Activated CD4-positive, alpha-beta T cell treated with anti-CD3 and anti-CD28 coated beads, Interleukin-10, Interleukin-2, amounts not matched to agents 100 ng/mL and 50 ng/mL, durations not matched to agents 16 hours and 8 hours (primary cell): ENCODE measurements at regions not wholly inside any gene's neighbourhood (a gene's known extent, or its start where the extent isn't known, plus 50 kb on each side); places are given as distances from the start of the nearest gene placed in this dataset.

Experiments
- DNase-seq: peaks from one replicate; pipeline ENCODE4 v3.0.0-alpha.2; 2020

DNA sequence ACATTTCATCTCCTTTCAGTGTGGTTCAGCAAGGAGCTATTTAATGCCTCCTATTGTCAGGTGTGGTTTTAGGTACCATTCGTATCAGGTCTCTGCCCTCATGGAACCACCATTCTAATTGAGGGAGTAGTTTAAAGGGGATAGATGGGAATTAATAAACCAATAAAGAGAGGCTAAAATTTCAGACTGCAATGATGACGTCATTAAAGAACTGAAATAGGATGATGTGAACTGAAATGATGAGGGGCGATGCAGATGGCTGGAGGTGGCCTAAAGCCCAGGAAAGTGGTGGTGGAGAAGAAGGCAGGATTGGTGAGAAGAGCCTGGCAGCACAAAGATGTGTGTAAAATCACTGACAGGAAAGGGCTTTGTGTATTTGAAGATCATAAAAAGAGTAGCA, 148.9 kb upstream of the RBFOX1 start:
- no peak for DNase-seq

DNA sequence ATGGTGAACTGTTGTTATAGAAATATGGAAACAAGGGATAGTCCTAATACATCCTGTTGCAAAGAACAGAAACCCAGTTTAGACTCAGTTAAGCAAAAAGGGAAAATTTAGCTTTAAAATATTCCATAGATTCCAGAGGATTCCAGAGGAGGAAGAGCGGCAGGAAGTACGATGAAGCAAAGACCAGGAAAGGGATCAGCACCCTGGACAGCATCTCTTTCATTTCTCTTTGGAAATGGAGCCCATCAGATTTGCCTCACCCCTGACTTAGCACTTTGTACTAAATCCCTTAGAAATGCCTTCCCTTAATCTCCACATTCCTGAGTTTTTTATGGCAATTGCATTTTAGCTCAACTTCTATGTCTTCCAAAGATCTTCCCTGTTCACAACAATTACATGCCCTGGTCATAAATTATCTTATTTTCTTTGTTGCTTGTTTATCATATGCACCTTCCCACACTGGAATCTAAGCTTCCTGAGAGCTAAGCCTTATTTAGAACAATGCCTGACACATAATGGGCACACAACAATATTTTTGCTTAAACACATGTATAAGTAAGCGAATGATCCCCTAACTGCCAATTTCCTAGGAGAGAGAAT, 150.0 kb upstream of the RBFOX1 start:
- no peak for DNase-seq

DNA sequence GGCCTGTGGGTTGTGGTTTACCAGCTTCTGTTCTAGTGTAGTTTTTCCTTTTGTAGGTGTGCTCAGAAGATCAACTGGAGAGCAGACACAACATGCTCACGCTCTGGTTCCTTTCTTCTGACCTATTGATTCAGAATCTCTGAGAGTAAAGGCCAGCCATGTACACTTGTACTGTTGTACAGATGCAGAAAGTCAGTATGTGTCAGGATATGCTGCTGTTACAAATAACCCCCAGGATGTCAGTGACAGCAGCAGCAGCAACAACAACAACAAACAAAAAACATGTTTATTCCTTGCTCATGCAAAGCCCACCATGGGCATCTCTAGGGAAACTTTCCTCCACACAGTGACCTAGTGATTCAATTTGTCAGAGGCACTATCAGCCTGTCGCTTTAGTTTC, 154.8 kb upstream of the RBFOX1 start:
- no peak for DNase-seq

DNA sequence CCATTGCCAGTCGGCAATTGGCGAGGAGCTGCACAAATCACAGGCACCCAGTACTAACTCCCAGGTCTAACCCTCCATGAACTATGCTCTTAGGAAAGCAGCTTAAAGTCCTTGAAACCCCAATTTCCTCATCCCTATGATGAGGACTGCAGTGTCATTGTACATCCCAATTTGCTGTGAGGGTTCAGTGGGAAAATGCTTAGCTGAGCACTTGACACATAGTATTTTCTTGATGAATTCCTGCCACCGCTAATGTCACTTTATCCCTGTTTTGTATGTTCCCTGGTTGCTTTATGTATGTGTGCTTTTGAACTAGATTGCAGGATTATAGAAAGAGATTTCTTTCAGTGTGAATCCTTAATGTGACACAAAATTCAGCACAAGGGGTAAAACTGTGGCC, 161.5 kb upstream of the RBFOX1 start:
- no peak for DNase-seq

DNA sequence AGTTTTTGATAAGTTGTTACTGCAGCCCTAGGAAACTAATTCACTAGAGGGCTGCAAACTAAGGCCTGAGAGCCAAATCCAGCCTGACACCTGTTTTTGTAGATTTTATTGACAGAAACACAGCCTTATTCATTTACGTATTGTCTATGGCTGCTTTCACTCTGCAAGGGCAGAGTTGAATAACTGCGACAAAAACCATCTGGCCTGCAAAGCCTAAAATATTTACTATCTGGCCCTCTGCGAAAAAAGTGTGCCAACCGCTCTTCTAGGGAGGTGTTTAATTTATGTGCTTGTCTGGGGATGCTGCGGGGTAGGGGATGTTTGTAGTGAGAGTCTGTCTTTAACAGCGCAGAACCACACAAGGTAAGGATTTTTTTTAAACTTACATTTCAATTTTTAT, 165.0 kb upstream of the RBFOX1 start:
- DNase-seq: no peak

DNA sequence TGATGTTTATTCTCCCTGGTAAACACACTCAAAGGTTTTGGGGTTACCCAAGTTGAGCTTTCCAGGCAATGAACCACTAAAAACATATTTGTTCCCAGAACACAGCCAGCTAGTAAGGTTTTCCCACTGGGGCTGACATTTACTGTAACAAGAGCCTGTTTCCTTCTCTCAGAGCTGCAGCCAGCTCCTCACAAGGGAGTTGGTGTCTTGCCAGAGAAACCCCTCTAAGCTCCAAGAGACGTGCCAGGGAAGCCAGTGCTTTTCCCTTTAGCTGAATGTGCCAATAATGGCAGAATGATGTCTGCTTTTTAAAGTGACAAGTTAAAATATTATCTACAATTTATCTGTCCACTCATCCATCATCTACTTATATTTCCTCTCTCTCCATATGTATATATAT, 170.8 kb upstream of the RBFOX1 start:
- DNase-seq: no peak

DNA sequence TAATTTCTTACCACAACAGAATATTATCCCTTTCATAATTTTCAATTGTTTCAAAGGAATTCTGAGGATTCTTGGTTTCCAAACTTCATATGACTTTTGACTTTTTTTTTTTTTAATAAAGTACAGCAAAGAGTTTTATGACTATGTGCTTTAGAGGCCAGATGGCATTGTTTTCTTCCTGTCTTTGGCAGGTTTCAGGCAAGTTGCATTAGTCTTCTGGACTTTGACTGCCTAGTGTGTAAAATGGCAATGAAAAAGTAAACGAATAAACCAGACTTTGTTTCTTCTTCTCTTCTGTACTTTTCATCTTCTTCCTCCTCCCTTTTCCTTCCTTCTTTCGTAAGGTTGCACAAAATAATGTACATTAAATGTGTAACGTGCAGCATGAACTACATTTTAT, 172.6 kb upstream of the RBFOX1 start:
- no peak for DNase-seq

DNA sequence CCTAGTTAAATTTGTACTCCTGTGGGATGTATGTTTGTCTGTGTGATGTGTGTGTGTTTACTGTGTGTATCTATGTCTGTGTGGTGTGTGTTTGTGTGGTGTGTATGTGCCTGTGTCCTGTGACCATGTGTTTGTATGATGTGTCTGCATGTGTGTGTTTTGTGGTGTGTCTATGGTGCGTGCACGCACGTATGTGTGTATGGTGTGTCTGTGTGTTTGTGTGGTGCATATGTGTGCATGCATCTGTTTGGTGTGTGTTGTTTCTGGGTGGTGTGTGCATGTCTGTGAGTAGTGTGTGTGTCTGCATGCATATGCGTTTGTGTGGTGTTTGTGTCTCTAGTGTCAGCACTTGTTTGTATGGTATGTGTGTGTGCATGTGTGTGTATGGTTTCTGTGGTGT, 174.2 kb upstream of the RBFOX1 start:
- DNase-seq: no peak

DNA sequence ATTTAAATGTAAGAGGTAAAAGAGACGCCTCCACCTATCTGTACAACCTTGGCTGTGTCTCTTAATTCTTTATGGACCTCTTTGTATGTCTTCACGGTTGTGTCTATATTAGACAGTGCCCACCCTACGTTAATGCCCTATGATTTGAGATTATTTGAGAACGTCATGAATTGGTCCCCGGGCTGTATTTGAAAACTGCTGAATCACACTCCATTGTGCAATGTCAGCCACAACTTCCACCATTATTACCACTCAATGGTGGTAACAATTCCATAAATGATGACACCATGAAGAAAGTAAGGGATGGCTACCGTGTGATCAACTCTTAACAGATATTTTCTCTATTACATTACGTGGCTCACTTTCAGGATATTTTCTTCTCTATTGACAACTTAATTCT, 182.4 kb upstream of the RBFOX1 start:
- DNase-seq: no peak

DNA sequence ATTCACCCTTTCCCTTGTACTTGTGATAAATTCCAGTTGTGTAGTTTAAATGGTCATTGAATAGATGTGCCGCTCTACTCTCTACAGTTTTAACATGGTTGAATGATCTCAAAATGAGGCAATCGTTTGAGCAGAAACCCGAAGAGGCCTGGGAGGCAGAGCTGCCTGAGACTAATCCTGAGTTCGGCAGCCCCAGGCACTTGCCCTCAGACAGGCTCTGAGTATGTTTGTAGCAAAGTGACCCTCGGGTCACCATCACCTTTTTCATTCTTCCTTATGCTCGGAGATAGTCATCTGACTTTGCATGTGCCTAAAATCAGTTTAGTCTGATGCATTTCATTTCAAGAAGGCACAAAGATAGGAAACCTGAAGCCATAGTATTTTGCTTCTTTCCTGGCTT, 184.0 kb upstream of the RBFOX1 start:
- no peak for DNase-seq

DNA sequence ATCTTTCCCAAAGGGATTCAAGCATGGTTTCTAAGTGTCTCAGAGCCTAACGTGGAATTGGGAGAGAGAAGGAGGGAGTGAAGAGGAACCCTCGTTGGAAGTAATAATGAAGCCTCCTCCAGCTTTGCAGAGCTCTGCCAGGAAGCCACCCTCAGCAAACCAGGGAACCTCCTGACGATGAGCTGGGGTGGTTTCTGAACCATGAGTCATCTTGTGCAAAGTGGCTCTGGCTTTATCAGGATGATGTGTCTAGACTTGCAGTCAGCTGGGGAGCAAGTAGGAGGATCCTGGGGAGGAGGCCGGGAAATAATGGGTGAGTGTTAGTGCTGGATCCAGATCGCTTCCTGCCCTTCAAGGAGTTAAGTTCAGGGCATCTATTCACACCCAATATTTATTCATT, 191.7 kb upstream of the RBFOX1 start:
- DNase-seq: no peak

DNA sequence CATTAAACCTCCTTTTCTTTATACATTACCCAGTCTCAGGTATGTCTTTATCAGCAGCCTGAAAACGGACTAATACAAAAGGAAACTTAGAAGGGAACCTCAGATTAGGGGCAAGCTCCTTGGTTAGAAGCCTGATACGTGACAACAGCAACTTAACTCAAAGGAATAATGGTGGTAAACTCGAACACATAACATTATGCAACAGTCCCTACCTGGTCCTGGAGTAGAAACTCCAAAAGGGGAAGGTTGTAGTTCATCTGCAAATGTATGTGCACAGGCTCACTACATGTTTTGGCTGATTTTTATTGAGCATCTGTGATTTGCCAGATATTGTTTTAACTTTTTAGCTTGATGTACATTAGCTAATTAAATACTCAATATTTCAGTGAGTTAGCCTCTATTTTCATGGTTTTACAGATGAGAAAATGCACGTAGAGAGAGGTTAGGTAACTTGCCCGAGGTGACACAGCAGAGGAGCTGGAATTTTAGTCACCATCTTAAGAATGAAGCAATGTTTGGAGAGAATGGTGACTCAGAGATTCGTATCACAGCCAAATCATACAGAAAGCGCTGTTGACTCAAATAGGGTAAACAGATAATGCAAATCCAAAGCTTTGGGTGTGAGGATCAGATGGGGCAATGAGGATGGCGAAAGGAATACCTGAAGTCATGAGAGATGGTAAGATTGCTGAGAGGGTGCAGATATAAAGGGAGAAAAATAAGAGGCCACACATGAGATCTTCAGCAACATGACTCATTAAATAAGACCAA, 194.9 kb upstream of the RBFOX1 start:
- DNase-seq: peak; percentile 0

DNA sequence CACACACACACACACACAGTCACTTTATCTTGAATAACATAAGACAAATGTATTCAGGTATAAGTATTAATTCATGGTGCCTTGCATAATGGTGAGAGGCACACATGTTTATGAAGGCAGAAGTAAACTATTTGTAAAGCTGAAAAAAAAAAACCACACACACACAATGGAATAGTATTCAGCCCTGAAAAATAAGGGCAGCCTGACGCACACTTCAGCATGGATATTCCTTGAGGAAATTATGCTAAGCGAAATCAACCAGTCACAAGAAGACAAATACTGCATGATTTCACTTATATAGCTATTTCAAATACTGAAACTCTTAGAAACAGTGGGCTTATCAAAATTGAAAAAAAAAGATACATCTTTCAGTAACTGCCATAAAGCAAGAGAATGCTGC, 200.2 kb upstream of the RBFOX1 start:
- DNase-seq: no peak

DNA sequence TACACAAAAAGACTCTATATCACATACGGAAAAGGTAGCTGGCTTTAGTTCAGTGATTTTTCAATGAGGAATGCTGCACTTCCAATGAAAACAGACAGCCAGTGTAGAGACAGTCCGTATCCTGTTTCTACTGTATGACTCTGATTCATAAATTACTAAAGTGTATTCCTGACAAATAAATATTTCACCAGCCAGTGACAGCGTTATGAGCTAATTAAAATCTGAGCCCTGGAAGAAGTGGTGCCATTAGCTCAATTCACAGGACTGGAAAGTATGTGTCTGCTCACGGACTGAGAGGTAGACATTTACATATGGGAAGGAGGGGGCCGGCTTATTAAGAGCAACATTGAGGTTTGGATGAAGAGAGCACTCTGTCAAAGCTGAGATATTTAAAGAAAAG, 207.9 kb upstream of the RBFOX1 start:
- no peak for DNase-seq

DNA sequence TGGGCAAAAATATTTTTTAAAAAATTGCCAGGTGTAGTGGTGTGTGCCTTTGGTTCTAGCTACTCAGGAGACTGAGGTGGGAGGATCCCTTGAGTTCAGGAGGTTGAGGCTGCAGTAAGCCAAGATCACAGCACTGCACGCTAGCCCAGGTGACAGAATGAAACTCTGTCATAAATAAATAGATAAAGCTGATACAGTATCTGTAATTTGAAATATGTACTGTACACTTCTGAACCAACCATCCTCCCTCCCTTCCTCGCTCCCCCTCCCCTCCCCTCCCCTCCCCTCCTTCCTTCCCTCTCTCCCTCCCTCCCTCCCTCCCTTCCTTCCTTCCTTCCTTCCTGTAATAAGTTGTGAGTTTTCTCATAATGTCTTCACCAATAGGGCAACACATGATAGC, 208.4 kb upstream of the RBFOX1 start:
- no peak for DNase-seq

DNA sequence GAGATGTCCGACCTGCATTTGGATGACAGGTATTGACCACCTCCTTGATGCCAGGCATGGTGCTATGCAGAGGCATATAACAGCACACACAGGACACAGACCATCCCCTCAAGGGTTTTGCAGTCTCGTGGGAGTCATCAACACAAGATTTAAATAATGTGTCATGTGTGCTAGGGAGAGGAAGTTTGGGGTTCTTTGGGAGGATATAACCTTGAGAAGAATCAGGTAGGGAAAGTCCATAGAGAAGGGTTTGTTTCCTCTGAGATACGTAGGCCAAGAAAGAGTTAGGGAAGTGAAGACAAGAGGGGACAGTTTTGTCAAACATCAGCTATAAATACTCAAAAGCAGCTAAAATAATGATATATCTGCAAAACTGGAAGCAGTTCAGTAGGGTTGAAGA, 215.9 kb upstream of the RBFOX1 start:
- DNase-seq: no peak

DNA sequence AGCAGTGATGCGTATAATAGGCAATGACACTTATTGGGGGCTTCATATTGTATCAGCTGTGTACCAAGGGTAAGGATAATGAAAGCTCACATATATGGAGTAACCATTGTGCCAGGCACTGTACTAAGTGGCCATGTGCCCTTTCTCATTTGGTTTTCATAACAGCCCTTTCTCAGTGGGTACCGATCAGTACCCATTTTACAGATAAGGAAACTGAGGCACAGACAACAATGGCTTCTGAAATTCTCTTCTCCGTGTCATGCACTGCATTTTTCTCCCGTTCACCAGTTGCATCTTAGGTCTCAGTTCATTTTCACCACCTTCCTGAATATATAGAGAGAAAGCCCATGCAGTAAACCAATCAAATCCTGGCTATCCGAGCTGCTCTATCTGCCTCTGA, 216.7 kb upstream of the RBFOX1 start:
- DNase-seq: no peak

DNA sequence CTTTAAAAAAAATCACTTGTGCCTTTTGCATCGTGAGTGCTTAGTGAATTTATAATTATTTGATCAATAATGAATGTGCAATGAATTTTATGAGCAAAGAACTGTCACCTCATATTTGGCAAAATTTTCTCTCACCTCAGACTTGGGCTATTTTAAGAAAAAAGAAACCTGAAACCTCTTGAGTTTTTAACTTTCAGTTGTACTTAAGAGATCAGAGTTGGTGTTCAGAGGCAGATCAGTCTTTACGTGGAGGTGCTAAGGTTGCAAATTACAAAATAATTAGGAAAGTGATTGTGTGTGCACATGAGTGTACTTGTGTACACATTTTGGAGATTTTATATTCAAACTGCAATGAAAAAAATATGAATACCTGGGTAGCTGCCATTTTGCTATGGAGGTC, 218.7 kb upstream of the RBFOX1 start:
- no peak for DNase-seq

DNA sequence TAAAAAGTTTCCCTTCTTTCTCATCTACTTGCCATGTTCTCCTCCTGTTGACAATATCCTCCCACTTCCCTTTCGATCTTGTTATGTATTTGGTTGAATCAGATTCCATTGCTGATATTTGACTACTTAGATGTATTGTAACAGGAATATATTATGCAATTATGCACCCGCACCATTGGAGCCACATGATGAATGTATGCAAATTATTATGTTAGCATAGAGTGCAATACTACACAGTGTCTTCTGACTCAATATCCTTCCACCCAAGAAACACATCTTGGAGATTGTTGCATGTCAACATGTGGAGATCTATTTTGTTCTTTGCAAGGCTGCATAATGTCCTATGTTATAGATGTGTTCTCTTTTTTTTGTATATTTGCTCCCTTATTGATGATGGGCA, 219.2 kb upstream of the RBFOX1 start:
- no peak for DNase-seq

DNA sequence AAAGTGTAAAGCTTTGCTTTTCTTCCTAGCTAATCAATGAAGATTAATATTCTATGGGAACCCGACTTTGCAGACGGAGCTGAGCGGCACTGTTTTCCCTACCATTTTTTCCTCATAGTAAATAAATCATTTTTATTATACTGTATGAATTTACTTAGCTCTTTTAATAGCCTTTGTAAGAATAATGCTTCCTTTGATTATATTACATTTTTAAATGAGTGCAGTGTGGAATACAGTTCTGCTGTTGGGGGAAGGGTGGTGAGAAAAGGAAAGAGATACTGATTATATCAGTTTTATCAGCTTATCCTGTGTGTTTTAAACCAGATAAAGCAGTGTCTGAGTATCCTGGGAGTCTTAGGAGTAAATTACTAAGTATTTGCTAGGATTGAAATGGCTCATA, 221.4 kb upstream of the RBFOX1 start:
- DNase-seq: no peak

DNA sequence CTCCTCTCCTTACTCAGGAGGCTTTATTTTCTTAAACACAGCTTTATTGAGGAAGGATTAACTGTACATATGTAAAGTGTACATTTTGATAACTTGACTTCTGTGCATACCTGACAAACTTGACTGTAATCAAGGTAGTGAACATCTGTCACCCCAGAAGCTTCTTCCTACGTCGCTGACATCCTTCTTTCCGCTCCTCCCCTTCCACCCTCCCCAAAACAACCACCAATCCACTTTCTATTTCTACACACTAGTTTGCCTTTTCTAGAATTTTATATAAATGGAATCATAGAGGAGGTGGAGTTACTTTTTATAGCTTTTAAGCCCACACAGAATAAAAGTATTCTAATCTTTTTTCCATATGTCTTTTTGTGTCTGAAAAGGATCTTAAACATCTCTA, 225.2 kb upstream of the RBFOX1 start:
- no peak for DNase-seq

DNA sequence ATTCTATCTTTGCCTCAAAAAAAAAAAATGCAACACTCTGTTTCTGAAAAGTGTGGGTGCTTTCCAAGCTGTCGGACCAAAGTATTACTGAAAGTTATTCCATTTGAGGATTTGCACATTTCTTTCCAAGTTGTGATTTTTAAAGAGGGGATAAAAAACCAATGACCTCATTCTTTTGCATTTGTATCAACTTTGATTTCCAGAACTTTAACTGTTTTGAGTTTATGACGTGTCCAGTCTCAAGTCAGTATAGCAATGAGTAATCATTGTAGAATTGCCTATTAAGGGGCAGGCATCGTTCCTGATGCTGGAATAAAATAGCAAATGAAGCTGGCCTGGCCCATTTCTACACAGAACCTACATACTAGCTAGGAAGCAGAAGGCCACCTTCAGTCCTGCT, 229.6 kb upstream of the RBFOX1 start:
- no peak for DNase-seq

DNA sequence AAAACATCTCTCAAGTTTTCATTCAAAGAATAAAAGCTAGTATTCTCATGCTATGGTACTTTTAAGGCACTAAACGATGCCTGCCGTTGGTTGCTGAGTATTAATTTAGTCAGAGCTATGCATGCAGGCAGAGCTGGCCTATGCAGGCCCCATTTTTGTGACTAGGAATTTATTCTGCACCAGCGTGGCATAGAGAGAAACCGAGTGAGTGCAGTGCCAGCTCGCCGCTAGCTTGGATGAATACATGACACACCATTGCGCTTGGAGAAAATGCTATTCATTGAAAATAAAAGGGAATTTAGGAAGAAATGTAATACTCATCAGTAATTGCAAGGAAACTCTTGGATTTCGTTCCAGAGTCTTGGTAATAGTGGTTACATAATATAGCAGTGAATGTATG, 231.6 kb upstream of the RBFOX1 start:
- DNase-seq: no peak

DNA sequence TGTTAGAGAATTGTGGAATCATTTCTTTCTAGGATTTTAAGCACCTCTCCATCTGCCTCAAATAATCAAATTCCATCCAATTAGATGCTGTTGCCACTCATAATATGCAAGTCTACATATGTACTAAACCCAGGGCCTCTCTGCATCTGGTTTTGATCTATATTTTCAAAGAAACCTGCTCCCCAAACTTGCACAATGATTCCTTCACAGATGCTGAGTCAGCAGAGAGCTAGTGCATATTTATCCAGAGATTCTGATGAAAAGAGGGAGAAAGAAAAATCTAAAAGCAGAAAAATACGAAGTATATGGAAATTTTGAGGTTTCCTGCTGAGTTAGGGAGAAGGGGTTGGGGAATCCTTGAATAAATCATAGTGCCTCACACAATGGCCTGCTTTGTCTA, 235.1 kb upstream of the RBFOX1 start:
- no peak for DNase-seq

DNA sequence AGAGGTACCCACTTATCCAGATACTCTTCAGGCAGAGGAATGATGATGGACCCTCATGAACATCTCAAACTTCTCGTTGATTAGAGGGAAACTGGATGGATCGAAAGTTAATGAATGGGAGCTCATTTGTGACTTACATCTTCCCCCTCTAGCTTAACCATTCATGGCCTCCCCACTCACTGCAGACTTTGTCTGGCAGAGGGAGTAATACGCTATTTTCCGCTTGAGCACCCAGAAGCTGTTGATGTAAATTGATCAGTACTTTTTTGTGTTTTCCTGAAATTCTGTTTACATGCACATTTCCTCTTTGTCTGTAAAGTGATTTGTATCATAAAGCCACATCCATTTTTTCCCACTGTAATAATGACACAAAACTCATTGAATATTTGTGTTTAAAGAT, 239.1 kb upstream of the RBFOX1 start:
- no peak for DNase-seq
